ENCODE measurements at regions not wholly inside any gene's neighbourhood (a gene's known extent, or its start where the extent isn't known, plus 50 kb on each side); places are given as distances from the start of the nearest gene placed in this dataset.

GRCh38 chr4:12178614-12179610 is 750.2 kb upstream of the HS3ST1 start:
- no peak for TF ChIP-seq CTCF (IDR thresholded peaks at IDR 0.05; ENCODE audit: insufficient read depth, missing control alignments)
- no peak for DNase-seq (ENCODE audit: insufficient read length, low spot score)
- FAIRE-seq: no peak

GRCh38 chr4:12177416-12177815 is 748.7 kb upstream of the HS3ST1 start:
- no peak for TF ChIP-seq CTCF (IDR thresholded peaks at IDR 0.05; ENCODE audit: insufficient read depth, missing control alignments)
- DNase-seq (ENCODE audit: insufficient read length, low spot score) (no peak), FAIRE-seq (no peak)

GRCh38 chr4:12173496-12173895 is 744.8 kb upstream of the HS3ST1 start:
- FAIRE-seq: no peak
- TF ChIP-seq CTCF (IDR thresholded peaks at IDR 0.05; ENCODE audit: insufficient read depth, missing control alignments): no peak
- no peak for DNase-seq (ENCODE audit: insufficient read length, low spot score)

- TF ChIP-seq CTCF (IDR thresholded peaks at IDR 0.05; ENCODE audit: insufficient read depth, missing control alignments): no peak
- no peak for DNase-seq (ENCODE audit: insufficient read length, low spot score)
- no peak for FAIRE-seq
These were observed 743.7 kb upstream of the HS3ST1 start for GRCh38 chr4:12172198-12172973.

- no peak for FAIRE-seq
- TF ChIP-seq CTCF (IDR thresholded peaks at IDR 0.05; ENCODE audit: insufficient read depth, missing control alignments): no peak
- DNase-seq (ENCODE audit: insufficient read length, low spot score): no peak
These were observed 741.6 kb upstream of the HS3ST1 start for GRCh38 chr4:12170308-12170707.

GRCh38 chr4:12165616-12166015 is 736.9 kb upstream of the HS3ST1 start:
- no peak for TF ChIP-seq CTCF (IDR thresholded peaks at IDR 0.05; ENCODE audit: insufficient read depth, missing control alignments)
- FAIRE-seq (no peak), DNase-seq (ENCODE audit: insufficient read length, low spot score) (no peak)

Measured in D721Med (cell line).